ENCODE measurements at regions not wholly inside any gene's neighbourhood (a gene's known extent, or its start where the extent isn't known, plus 50 kb on each side); places are given as distances from the start of the nearest gene placed in this dataset.

DNA sequence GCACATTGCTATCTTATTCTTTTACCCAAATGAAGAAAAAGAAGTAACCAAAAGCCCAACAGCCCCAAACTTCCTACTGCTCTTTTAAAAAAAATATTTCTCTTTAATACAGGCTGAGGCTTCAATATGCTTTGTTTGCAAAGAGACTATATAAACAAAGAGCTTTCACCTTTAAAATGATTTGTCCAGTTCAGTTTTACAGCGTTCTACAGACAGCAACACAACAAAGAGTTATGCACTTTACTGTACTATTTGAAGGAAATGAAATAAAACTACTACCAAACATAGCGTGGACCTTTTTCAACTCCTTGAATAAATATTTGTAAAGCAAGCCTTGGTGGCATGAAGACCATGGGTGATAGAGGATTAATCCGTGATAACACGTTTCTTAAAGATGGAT, 151.2 kb downstream of the FGF9 start:
- Histone ChIP-seq H3K4me1 (ENCODE audit: insufficient read depth, low read length, poor library complexity, severe bottlenecking) (no peaks in the 10 kb centered on the region), H3K27me3 (ENCODE audit: insufficient read depth, low read length, poor library complexity, severe bottlenecking) (peaks cover 9% of the 10 kb centered on the region), H3K79me2 (ENCODE audit: insufficient read depth, low read length) (no peaks in the 10 kb centered on the region), H2AFZ (ENCODE audit: low read length) (no peak overlapping the region), H3K9me3 (ENCODE audit: insufficient read depth, low read depth, low read length) (no peaks in the 10 kb centered on the region), H3K9me2 (replicated peaks; ENCODE audit: low read depth, low read length) (no peaks in the 10 kb centered on the region), H3K4me3 (ENCODE audit: low read length, poor library complexity, severe bottlenecking) (no peak overlapping the region), H3F3A (ENCODE audit: low read depth) (no peaks in the 10 kb centered on the region), H3K4me2 (ENCODE audit: low read depth, low read length, poor library complexity, severe bottlenecking) (no peak overlapping the region), H4K20me1 (ENCODE audit: insufficient read depth, low read length, poor library complexity, severe bottlenecking) (no peaks in the 10 kb centered on the region), H3K36me3 (ENCODE audit: insufficient read depth, low read length) (no peaks in the 10 kb centered on the region), H3K9ac (ENCODE audit: low read depth, low read length, poor library complexity, severe bottlenecking) (no peak overlapping the region)
- TF ChIP-seq EZH2phosphoT487 (IDR thresholded peaks at IDR 0.05; ENCODE audit: borderline replicate concordance): no peak
- TF ChIP-seq, protein P1, sequence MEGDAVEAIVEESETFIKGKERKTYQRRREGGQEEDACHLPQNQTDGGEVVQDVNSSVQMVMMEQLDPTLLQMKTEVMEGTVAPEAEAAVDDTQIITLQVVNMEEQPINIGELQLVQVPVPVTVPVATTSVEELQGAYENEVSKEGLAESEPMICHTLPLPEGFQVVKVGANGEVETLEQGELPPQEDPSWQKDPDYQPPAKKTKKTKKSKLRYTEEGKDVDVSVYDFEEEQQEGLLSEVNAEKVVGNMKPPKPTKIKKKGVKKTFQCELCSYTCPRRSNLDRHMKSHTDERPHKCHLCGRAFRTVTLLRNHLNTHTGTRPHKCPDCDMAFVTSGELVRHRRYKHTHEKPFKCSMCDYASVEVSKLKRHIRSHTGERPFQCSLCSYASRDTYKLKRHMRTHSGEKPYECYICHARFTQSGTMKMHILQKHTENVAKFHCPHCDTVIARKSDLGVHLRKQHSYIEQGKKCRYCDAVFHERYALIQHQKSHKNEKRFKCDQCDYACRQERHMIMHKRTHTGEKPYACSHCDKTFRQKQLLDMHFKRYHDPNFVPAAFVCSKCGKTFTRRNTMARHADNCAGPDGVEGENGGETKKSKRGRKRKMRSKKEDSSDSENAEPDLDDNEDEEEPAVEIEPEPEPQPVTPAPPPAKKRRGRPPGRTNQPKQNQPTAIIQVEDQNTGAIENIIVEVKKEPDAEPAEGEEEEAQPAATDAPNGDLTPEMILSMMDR (conservative IDR thresholded peaks at IDR 0.05; ENCODE audit: low read length): no peak

- TF ChIP-seq EZH2phosphoT487 (IDR thresholded peaks at IDR 0.05; ENCODE audit: borderline replicate concordance): no peak
- TF ChIP-seq, protein P1 (conservative IDR thresholded peaks at IDR 0.05; ENCODE audit: low read length): no peak
- Histone ChIP-seq H3K9ac (ENCODE audit: low read depth, low read length, poor library complexity, severe bottlenecking) (no peak overlapping the region), H3K9me2 (replicated peaks; ENCODE audit: low read depth, low read length) (no peaks in the 10 kb centered on the region), H3K4me1 (ENCODE audit: insufficient read depth, low read length, poor library complexity, severe bottlenecking) (no peaks in the 10 kb centered on the region), H3K4me2 (ENCODE audit: low read depth, low read length, poor library complexity, severe bottlenecking) (no peak overlapping the region), H2AFZ (ENCODE audit: low read length) (no peak overlapping the region), H3K4me3 (ENCODE audit: low read length, poor library complexity, severe bottlenecking) (no peak overlapping the region), H3K79me2 (ENCODE audit: insufficient read depth, low read length) (no peaks in the 10 kb centered on the region), H3K27me3 (ENCODE audit: insufficient read depth, low read length, poor library complexity, severe bottlenecking) (peaks cover 9% of the 10 kb centered on the region), H3F3A (ENCODE audit: low read depth) (no peaks in the 10 kb centered on the region), H3K9me3 (ENCODE audit: insufficient read depth, low read depth, low read length) (no peaks in the 10 kb centered on the region), H4K20me1 (ENCODE audit: insufficient read depth, low read length, poor library complexity, severe bottlenecking) (no peaks in the 10 kb centered on the region), H3K36me3 (ENCODE audit: insufficient read depth, low read length) (no peaks in the 10 kb centered on the region)
Measured at GRCh38 chr13:21823416-21823815, 152.5 kb downstream of the FGF9 start.

DNA sequence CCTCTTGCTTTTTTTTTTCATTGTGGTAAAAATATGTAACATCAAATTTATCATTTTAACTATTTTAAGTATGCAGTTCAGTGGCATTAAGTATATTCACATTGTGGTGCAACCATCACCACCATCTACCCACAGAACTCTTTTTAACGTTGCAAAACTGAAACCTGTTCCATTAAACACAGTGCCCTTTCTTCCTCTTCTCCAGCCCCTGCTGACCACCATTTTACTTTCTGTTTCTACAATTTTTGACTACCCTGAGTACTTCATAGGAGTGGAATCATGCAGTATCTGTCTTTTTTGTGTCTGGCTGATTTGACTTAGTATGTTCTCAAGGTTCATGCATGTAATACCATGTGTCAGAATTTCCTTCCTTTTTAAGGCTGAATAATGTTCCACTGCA, 153.1 kb downstream of the FGF9 start:
- Histone ChIP-seq H3K4me2 (ENCODE audit: low read depth, low read length, poor library complexity, severe bottlenecking) (no peak overlapping the region), H4K20me1 (ENCODE audit: insufficient read depth, low read length, poor library complexity, severe bottlenecking) (no peaks in the 10 kb centered on the region), H3K36me3 (ENCODE audit: insufficient read depth, low read length) (no peaks in the 10 kb centered on the region), H3K4me3 (ENCODE audit: low read length, poor library complexity, severe bottlenecking) (no peak overlapping the region), H3F3A (ENCODE audit: low read depth) (no peaks in the 10 kb centered on the region), H3K9ac (ENCODE audit: low read depth, low read length, poor library complexity, severe bottlenecking) (no peak overlapping the region), H3K27me3 (ENCODE audit: insufficient read depth, low read length, poor library complexity, severe bottlenecking) (peaks cover 9% of the 10 kb centered on the region), H3K9me3 (ENCODE audit: insufficient read depth, low read depth, low read length) (no peaks in the 10 kb centered on the region), H2AFZ (ENCODE audit: low read length) (no peak overlapping the region), H3K79me2 (ENCODE audit: insufficient read depth, low read length) (no peaks in the 10 kb centered on the region), H3K9me2 (replicated peaks; ENCODE audit: low read depth, low read length) (no peaks in the 10 kb centered on the region), H3K4me1 (ENCODE audit: insufficient read depth, low read length, poor library complexity, severe bottlenecking) (no peaks in the 10 kb centered on the region)
- TF ChIP-seq, protein P1 (conservative IDR thresholded peaks at IDR 0.05; ENCODE audit: low read length): no peak
- no peak for TF ChIP-seq EZH2phosphoT487 (IDR thresholded peaks at IDR 0.05; ENCODE audit: borderline replicate concordance)
